Caco-2 (cell line): ENCODE measurements at regions not wholly inside any gene's neighbourhood (a gene's known extent, or its start where the extent isn't known, plus 50 kb on each side); places are given as distances from the start of the nearest gene placed in this dataset.

Experiments
- BruUV-seq: library from RNA; stranded (reverse); fragments of 400-500 nt; replicated peaks from 2 replicates; lab custom pipeline; 2021; lab: Mats Ljungman, UMichigan
- CTCF ChIA-PET: fragments of 300-600 bp; sonication (Branson Sonifier 250); formaldehyde crosslinking; loops from one replicate; lab custom pipeline; 2022; ENCODE audit warnings: antibody characterized with exemption; lab: Charles Lee
- POLR2A ChIA-PET: fragments of 300-600 bp; sonication (Branson Sonifier 250); formaldehyde crosslinking; loops from one replicate; lab custom pipeline; 2022; ENCODE audit warnings: antibody characterized with exemption; lab: Charles Lee
- DNase-seq, 2 experiments: peaks; one replicate each; pipeline versions ENCODE4 v3.0.0 to v3.0.0-alpha.2; 2020 to 2022
- H3K27me3 ChIP-seq: replicated peaks from 2 replicates; pipeline ENCODE4 v1.6.0; 2011; ENCODE audit warnings: low read length; ENCODE audit not compliant: control insufficient read depth, insufficient read depth
- H3K36me3 ChIP-seq: 2 replicates; pipeline ENCODE4 v1.5.1; 2011; ENCODE audit warnings: low read length; ENCODE audit not compliant: control insufficient read depth, insufficient read depth
- H3K4me1 ChIP-seq: fragments of 250-450 bp; sonication (Bioruptor Pico); 2 replicates; pipeline ENCODE4 v1.5.1; 2020; ENCODE audit warnings: mild to moderate bottlenecking
- H3K4me3 ChIP-seq: 2 replicates; pipeline ENCODE4 v1.5.1; 2011; ENCODE audit warnings: low read depth, mild to moderate bottlenecking, control low read depth, low read length
- H3K9me3 ChIP-seq: fragments of 250-450 bp; sonication (Bioruptor Pico); 2 replicates; pipeline ENCODE4 v1.5.1; 2020; ENCODE audit warnings: mild to moderate bottlenecking, moderate library complexity
- H3K27ac Mint-ChIP-seq: one replicate; pipeline ENCODE4 v1.8.0; 2022; ENCODE audit warnings: mixed read lengths; ENCODE audit not compliant: unreplicated experiment
- H3K27me3 Mint-ChIP-seq: one replicate; pipeline ENCODE4 v1.8.0; 2022; ENCODE audit warnings: mixed read lengths; ENCODE audit not compliant: insufficient read depth, unreplicated experiment
- H3K36me3 Mint-ChIP-seq: one replicate; pipeline ENCODE4 v1.8.0; 2022; ENCODE audit warnings: mild to moderate bottlenecking, mixed read lengths; ENCODE audit not compliant: insufficient read depth, unreplicated experiment
- H3K4me1 Mint-ChIP-seq: one replicate; pipeline ENCODE4 v1.8.0; 2022; ENCODE audit warnings: low read depth, mixed read lengths; ENCODE audit not compliant: unreplicated experiment
- H3K4me3 Mint-ChIP-seq: one replicate; pipeline ENCODE4 v1.8.0; 2022; ENCODE audit warnings: mild to moderate bottlenecking, moderate library complexity, mixed read lengths; ENCODE audit not compliant: unreplicated experiment
- H3K9me3 Mint-ChIP-seq: one replicate; pipeline ENCODE4 v1.8.0; 2022; ENCODE audit warnings: mixed read lengths; ENCODE audit not compliant: unreplicated experiment
- CTCF ChIP-seq, 2 experiments: fragments of 200-600 bp in 1 of 2; IDR thresholded peaks; 1 replicate in 1 of 2; 2 replicates in 1 of 2; pipeline versions ENCODE4 v1.5.1 to v1.8.0; 2011 to 2022; ENCODE audit warnings: antibody characterized with exemption in 1 of 2, control low read depth in 1 of 2, inconsistent platforms in 1 of 2, low read depth in 1 of 2, low read length in 1 of 2, mild to moderate bottlenecking in 1 of 2, moderate library complexity in 1 of 2; ENCODE audit not compliant: insufficient read depth in 1 of 2, severe bottlenecking in 1 of 2, unreplicated experiment in 1 of 2
- intact Hi-C: fragments of 100-400 bp; cut with micrococcal nuclease; formaldehyde crosslinking; loops from one replicate; pipeline ENCODE4 v1.10.0; 2022; ENCODE audit not compliant: unreplicated experiment

GRCh38 chr5:165723931-165724330 is 2218.5 kb downstream of the MAT2B start:
- no peak overlapping the region for H3K4me3 ChIP-seq
- no peaks in the 10 kb centered on the region for H3K4me1 ChIP-seq
- no peak for TF ChIP-seq CTCF (IDR thresholded peaks at IDR 0.05; ENCODE audit: insufficient read depth in 1 of 2, low read depth in 1 of 2, low read length in 1 of 2, severe bottlenecking in 1 of 2, unreplicated experiment in 1 of 2)
- no peaks in the 10 kb centered on the region for H3K27me3 ChIP-seq
- no peak for DNase-seq
- no TSS peak for BruUV-seq
- H3K4me3 Mint-ChIP-seq: no peak overlapping the region
- no peaks in the 10 kb centered on the region for H3K36me3 Mint-ChIP-seq
- no peak overlapping the region for H3K27ac Mint-ChIP-seq
- no peaks in the 10 kb centered on the region for H3K36me3 ChIP-seq
- POLR2A ChIA-PET: no interaction called here
- H3K9me3 ChIP-seq: no peaks in the 10 kb centered on the region
- no peaks in the 10 kb centered on the region for H3K4me1 Mint-ChIP-seq
- intact Hi-C loops: no loop called here
- CTCF ChIA-PET: no interaction called here
- no peaks in the 10 kb centered on the region for H3K27me3 Mint-ChIP-seq
- no peaks in the 10 kb centered on the region for H3K9me3 Mint-ChIP-seq

- Histone ChIP-seq H3K36me3 (no peaks in the 10 kb centered on the region), H3K4me1 (no peaks in the 10 kb centered on the region), H3K9me3 (no peaks in the 10 kb centered on the region), H3K27me3 (no peaks in the 10 kb centered on the region), H3K4me3 (no peak overlapping the region)
- H3K4me3 Mint-ChIP-seq: no peak overlapping the region
- ChIA-PET CTCF (no interaction called here), POLR2A (no interaction called here)
- no peaks in the 10 kb centered on the region for H3K27me3 Mint-ChIP-seq
- H3K9me3 Mint-ChIP-seq: no peaks in the 10 kb centered on the region
- H3K27ac Mint-ChIP-seq: no peak overlapping the region
- intact Hi-C loops: no loop called here
- no peak for DNase-seq
- no peaks in the 10 kb centered on the region for H3K4me1 Mint-ChIP-seq
- no TSS peak for BruUV-seq
- no peaks in the 10 kb centered on the region for H3K36me3 Mint-ChIP-seq
- TF ChIP-seq CTCF (IDR thresholded peaks at IDR 0.05; ENCODE audit: insufficient read depth in 1 of 2, low read depth in 1 of 2, low read length in 1 of 2, severe bottlenecking in 1 of 2, unreplicated experiment in 1 of 2): no peak
Observed at GRCh38 chr5:165728425-165728824, 2223.0 kb downstream of the MAT2B start.

GRCh38 chr5:165735388-165735787 is 2230.0 kb downstream of the MAT2B start:
- H3K4me1 ChIP-seq: no peaks in the 10 kb centered on the region
- Mint-ChIP-seq H3K4me3 (no peak overlapping the region), H3K9me3 (no peaks in the 10 kb centered on the region), H3K36me3 (no peaks in the 10 kb centered on the region), H3K4me1 (no peaks in the 10 kb centered on the region), H3K27ac (no peak overlapping the region), H3K27me3 (no peaks in the 10 kb centered on the region)
- CTCF ChIA-PET: no interaction called here
- no peaks in the 10 kb centered on the region for H3K9me3 ChIP-seq
- DNase-seq: no peak
- no peaks in the 10 kb centered on the region for H3K36me3 ChIP-seq
- no TSS peak for BruUV-seq
- POLR2A ChIA-PET: no interaction called here
- H3K4me3 ChIP-seq: no peak overlapping the region
- no peaks in the 10 kb centered on the region for H3K27me3 ChIP-seq
- intact Hi-C loops: no loop called here
- TF ChIP-seq CTCF (IDR thresholded peaks at IDR 0.05; ENCODE audit: insufficient read depth in 1 of 2, low read depth in 1 of 2, low read length in 1 of 2, severe bottlenecking in 1 of 2, unreplicated experiment in 1 of 2): no peak
